ENCODE measurements at regions not wholly inside any gene's neighbourhood (a gene's known extent, or its start where the extent isn't known, plus 50 kb on each side); places are given as distances from the start of the nearest gene placed in this dataset.
"Not testable (repeated sequence)": the region's sequence is repeated elsewhere in the genome, so short reads cannot be mapped to it uniquely, and the experiment has no call there.

DNA sequence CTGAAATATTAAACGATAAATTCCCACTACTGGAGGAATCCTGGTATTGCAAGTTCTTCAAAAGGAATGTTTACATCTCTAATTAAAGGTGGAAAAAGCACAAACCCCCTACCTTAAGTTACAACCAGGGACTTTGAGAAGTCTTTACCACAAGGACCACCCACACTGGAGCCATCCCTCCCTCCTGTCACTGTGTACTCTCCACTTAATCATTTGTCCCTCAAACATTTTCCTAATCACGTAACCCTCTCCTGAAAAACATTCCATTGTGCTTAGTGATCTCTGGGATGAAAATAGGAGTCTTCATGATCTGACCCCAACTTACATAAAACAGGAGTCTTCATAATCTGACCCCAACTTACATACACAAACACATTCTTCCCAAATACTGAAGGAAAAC is 85.7 kb downstream of the SUCLG1 start:
- no peak for DNase-seq (ENCODE audit: low spot score)

GRCh38 chr2:84362541-84362940 is 96.5 kb downstream of the SUCLG1 start:
- no peak for DNase-seq (ENCODE audit: low spot score)

GRCh38 chr2:84338069-84338468 is 121.0 kb downstream of the SUCLG1 start:
- no peak for DNase-seq (ENCODE audit: low spot score)

DNA sequence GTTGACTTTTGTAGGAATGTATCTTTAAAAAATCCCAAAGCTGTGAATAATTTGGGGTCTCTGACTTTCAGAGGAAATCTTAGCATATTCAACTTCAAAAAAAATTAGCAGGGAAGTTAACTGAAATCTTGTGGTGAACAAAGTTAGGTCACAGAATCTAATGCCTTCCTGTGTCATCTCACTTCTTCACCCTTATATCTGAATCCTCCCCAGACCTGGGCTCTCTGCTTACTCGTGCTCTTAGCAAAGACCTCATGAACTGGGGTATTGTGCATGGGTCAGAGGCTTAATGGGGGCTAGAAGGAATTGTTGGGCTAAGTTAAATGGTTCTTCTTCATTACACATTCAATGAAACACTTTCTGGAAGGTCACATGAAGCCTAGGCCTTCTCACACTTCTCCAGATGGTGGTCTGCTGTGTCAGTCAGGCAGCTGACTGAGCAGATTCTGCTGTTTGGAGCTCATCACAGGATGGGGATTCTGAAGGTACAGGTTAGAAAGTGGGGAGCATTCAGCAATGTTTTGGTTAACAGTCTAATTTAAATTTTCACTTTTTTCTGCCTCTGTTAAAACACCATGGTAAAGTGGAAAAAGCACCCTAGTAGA is 131.3 kb downstream of the SUCLG1 start:
- no peak for DNase-seq (ENCODE audit: low spot score)

GRCh38 chr2:84326831-84327432 is 132.1 kb downstream of the SUCLG1 start:
- no peak for DNase-seq (ENCODE audit: low spot score)

GRCh38 chr2:84323890-84324289 is 135.2 kb downstream of the SUCLG1 start:
- no peak for DNase-seq (ENCODE audit: low spot score)

GRCh38 chr2:84320940-84321339 is 138.1 kb downstream of the SUCLG1 start:
- no peak for DNase-seq (ENCODE audit: low spot score)

GRCh38 chr2:84319581-84319980 is 139.5 kb downstream of the SUCLG1 start:
- no peak for DNase-seq (ENCODE audit: low spot score)

- DNase-seq (ENCODE audit: low spot score) = no peak
Measured at GRCh38 chr2:84317135-84317534, 141.9 kb downstream of the SUCLG1 start.

DNA sequence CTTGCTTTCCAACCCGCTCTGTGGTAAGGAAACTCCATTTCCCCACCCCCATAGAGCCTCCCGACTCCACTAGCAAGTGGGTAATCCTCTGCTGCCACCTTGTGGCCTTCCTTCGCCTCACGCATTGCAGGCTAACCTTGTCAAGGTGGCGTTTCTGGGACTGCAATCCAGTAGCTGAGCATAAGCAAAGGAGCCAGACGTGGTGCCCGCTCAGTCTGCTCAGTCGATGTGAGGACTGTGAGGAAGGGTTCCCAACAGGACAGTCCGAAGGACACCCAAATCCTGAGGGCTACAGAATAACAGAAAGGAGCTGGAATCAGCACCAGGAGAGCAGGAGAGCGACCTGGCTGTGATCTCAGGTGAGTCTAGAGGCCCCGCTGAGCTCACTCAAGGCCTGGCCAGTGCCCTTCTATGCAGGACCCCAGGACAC is 144.2 kb downstream of the SUCLG1 start:
- peak; percentile 63 for DNase-seq (ENCODE audit: low spot score)

- no peak for DNase-seq (ENCODE audit: low spot score)
Measured at GRCh38 chr2:84314250-84314649, 144.8 kb downstream of the SUCLG1 start.

DNA sequence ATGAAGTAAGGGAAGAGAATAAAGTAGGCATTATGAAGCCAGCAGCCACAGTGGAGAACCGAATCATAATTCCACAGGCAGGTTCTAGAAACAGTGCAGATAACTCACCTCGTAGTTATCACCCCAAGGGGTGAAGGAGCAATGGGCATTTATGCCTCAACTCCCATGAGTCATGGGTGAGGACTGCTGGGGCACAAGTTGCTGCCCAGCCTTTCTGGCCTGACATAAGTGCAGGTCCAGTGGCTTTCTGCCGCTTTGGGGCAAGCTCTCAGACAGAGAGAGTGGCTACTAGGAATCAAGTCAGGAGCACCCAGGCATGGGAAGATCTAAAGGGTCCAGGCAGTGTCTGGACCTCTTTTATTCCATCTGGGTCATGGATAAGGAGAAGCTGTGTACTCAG is 149.8 kb downstream of the SUCLG1 start:
- DNase-seq (ENCODE audit: low spot score) = no peak

- no peak for DNase-seq (ENCODE audit: low spot score)
Measured at GRCh38 chr2:84306361-84306760, 152.7 kb downstream of the SUCLG1 start.

DNA sequence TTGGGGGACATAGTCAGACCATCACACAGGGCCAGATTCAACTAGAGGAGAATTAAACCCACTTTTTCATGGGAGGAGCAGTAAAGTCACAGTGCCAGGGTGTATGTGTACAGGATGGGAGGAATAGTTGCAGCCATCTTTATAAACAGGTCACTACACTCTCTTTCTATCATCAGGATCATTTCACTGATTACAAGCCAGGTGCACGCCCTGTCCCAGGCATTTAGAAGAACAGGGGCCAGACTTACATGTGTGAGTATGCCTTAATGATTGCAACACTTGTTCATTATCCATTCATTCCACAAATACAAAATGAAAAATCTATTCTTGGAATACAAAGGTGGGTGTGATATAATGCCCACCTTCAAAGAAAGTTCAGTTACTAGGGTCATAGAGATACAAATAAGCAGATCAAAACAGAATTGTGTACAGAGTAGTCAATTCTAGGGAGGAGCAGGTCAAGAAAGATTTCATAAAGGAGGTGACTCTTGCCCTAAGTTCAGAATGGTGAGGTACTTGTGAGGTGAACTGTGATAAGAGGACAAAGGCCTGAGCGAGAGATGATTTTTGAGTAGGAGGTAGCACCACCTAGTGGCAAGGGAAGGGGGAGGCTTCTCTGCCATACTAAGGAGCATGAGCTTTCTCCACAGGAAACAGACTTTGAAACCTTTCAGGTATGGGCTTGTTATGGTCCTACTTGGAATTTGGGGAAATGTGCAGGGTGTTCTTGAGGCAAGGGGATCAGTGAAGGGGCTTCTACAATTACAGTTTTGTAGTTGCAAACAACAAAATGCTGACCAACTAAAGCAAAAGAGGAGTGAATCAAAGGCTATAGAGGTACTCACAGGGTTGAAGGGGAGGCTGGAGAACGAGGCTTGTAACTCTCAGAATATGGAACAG is 156.3 kb downstream of the SUCLG1 start:
- peak; percentile 37 for DNase-seq (ENCODE audit: low spot score)

DNA sequence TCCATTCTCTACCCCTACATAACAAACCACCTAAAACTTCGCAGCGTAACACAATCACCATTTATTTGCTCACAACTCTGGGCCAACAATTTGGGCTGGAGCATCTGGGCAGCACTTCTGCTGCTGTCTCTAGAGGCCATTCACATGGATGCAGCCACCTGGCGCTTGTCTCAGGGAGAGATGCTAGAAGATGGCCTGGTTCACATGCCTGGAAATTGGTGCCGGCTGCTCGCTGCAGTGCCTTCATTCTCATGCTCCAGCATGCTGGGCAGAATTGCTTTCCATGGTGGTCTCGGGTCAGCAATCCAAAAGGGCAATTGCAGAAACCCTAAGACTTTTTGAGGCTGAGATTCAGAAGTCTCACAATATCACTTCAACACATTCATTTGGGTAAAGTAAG is 157.4 kb downstream of the SUCLG1 start:
- DNase-seq (ENCODE audit: low spot score) = no peak

GRCh38 chr2:84300696-84301029 is 158.4 kb downstream of the SUCLG1 start:
- no peak for DNase-seq (ENCODE audit: low spot score)

DNA sequence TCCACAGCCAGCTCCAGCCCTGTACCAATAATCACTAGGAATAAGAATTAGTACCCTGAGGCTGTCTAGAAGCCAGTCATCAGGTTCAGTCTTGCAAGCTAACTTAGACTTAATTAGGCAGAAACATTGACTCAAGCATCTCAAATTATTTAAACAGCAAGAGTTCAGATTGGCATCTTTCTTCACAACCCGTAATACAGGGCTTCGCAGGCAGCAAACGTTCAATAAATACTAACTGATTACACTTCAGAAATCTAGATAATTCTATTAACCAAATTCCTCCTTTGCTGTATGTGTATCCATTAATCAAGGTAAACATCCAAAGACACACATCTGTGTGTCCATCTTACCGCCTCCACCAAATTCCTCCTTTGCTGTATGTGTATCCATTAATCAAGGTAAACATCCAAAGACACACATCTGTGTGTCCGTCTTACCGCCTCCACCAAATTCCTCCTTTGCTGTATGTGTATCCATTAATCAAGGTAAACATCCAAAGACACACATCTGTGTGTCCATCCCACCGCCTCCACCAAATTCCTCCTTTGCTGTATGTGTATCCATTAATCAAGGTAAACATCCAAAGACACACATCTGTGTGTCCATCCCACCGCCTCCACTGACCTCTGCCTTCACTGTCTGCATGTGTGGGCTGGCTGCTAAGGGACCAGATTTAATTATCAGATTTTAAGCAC is 158.9 kb downstream of the SUCLG1 start:
- DNase-seq (ENCODE audit: low spot score) = not testable (repeated sequence)

DNA sequence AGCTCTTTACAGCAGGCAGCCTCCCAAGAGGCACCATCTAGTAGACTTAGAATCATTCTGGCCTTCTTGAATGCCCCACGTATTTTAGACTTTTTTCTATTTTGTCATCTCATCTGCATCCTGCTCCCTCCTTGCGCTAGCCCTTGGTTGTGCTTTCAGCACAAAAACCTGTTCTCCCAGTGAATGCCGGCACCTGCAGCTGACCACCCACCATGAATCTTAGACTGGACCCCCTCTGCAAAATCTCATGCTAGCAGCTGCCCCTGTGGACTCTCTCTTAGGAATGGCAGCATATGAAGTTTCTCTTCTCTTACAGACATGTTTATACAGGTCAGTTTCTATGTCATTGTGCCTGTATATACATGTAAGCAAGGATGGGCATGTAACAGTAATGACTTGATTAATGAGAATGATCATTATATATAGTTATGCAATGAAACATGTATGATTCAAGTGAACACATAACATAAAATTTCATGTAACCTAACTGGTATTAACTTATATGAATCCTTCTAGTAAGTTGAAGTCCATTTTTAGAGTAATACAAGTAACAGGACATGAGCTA is 159.8 kb downstream of the SUCLG1 start:
- no peak for DNase-seq (ENCODE audit: low spot score)

- no peak for DNase-seq (ENCODE audit: low spot score)
Measured at GRCh38 chr2:84297155-84297554, 161.9 kb downstream of the SUCLG1 start.

DNA sequence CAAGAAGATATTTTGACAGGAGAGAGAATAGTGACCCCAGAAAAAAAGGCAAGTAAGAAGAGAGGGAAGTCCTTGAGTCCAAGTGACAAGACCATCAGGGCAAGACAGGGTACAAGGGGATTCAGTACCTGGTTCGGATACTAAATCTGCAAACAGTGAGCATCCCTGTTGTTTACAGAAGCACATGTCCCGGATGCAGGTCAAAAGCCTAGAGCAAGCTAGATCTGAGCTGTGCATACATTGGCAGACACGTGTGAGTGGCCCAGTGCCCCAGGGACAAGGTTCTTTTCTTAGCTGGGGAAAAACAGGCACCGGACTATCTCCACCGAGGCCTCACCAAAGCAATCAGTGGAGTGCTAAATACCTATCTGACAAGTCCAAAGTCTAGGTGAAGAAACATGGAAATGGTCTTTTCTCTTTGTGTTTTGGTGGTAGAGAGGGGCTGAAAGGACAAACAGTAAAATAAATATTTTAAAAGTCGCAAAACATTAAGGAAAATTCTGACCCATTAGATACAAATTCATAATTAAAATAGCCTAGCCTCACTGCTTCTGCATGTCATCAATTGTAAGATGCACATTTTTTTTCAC is 165.2 kb downstream of the SUCLG1 start:
- no peak for DNase-seq (ENCODE audit: low spot score)

- DNase-seq (ENCODE audit: low spot score) = no peak
Measured at GRCh38 chr2:84292545-84292944, 166.5 kb downstream of the SUCLG1 start.

DNA sequence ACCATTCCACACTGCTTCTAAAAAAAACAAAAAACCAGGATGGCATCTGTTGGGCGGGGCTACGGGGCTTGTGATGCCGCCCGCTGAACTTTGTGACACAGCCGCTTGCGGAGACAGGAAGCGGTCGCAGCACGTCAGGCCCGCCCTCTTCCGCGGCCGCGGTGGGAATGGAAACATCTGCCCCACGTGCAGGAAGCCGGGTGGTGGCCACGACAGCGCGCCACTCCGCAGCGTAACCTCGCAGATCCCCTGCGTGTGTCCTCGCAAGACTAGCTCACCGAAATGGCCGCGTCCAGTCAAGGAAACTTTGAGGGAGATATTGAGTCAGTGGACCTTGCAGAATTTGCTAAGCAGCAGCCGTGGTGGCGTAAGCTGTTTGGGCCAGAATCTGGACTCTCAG is 168.5 kb downstream of the SUCLG1 start:
- no peak for DNase-seq (ENCODE audit: low spot score)

Data from CD4-positive, alpha-beta T cell treated with Interleukin-15 for 4 hours (primary cell).